HG03460 (cell line): ENCODE measurements at regions not wholly inside any gene's neighbourhood (a gene's known extent, or its start where the extent isn't known, plus 50 kb on each side); places are given as distances from the start of the nearest gene placed in this dataset.

Source experiments
- ATAC-seq: cut with Tn5 transposase; IDR thresholded peaks from one replicate; pipeline ENCODE4 v1.9.1; 2021; ENCODE audit not compliant: unreplicated experiment

DNA sequence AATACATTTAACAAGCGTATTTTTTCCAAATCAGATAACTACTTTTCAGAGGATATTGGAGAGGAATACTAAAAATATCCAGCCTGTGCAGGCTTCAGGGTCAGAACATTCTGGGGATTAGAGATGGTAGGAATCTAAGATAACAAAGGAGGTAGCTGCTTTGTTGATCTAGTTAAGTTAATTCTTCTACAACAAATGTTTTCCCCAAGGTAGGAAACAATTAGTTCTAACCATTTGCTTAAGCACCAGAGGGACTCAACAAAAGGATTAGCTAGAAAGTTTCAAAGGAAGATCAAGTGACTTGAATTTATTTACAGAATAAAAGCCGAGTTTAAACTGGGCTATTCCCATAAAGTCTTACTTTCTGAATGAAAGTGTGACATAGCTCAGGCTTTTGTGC lies 524.2 kb downstream of the TMTC2 start:
- ATAC-seq: no peak

DNA sequence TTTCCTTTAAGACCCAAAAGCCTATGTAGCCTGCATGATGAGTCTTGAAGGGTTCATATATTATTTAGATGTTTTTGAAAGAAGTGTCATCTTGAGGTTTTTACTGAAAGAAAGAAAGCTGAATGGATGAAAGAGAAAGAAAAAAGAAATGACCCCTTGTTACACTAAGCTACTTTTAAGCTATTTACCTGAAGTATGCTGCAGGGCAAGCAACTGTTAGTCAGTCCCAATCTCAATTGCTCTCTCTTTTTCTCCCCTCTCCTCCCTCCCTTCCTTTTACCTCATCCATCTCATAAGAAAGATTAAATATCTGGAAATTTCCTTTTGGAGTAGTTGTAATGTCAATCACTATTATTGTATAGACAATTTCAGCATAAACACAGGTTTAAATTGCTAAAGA lies 512.4 kb downstream of the TMTC2 start:
- no peak for ATAC-seq

GRCh38 chr12:83198291-83199015 lies 511.7 kb downstream of the TMTC2 start:
- no peak for ATAC-seq

GRCh38 chr12:83197483-83197914 lies 510.8 kb downstream of the TMTC2 start:
- no peak for ATAC-seq

GRCh38 chr12:83196694-83197350 lies 510.1 kb downstream of the TMTC2 start:
- ATAC-seq: no peak

- no peak for ATAC-seq
Observed at GRCh38 chr12:83190631-83191390, 504.1 kb downstream of the TMTC2 start.

DNA sequence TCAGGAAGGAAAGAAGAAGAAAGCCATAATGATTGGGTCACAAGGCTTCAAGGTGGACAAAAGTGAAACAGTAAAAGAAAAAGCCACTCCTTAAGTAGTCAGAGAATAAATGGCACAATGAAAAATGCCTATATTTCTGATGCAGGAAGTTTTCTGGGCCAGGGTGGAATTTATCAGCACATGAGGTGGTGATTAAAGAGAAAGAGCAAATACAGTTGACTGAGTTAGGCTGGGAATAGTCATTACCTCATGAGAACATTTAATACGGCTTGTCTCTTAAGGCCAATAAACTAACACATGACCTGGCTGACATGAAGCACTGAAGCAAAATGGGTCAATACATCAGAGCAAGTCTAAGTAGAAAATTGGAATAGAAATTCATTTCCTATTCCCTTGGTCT lies 499.7 kb downstream of the TMTC2 start:
- ATAC-seq: no peak

DNA sequence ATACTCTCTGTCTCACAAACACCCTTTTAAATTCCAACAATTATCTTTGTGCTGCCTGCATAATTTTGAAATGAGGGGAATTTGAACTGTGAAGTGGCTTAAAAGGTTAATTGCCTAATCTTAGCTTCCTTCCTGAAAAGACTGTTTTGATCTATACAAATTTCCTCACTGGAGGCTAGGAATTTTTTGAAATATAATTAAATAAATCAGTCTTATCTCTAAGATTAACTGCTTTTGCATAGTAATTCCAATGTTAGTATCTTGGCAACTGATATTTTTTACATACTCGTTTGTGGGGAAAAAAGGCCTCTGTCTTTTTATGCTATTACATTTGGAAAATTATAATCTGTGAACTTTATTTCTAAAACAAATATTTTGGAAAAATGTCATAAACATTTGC lies 498.5 kb downstream of the TMTC2 start:
- no peak for ATAC-seq
